Activated naive CD8-positive, alpha-beta T cell treated with anti-CD3 and anti-CD28 coated beads for 36 hours (primary cell): ENCODE measurements at regions not wholly inside any gene's neighbourhood (a gene's known extent, or its start where the extent isn't known, plus 50 kb on each side); places are given as distances from the start of the nearest gene placed in this dataset.

Source experiments
- DNase-seq: peaks from one replicate; pipeline ENCODE4 v3.0.0; 2021
- H3K27ac Mint-ChIP-seq: one replicate; pipeline ENCODE4 v1.8.0; 2022; ENCODE audit warnings: mild to moderate bottlenecking, moderate library complexity, mixed read lengths
- H3K27me3 Mint-ChIP-seq: one replicate; pipeline ENCODE4 v1.8.0; 2022; ENCODE audit warnings: mild to moderate bottlenecking, mixed read lengths
- H3K36me3 Mint-ChIP-seq: one replicate; pipeline ENCODE4 v1.8.0; 2021; ENCODE audit warnings: mild to moderate bottlenecking, mixed read lengths
- H3K4me1 Mint-ChIP-seq: one replicate; pipeline ENCODE4 v1.8.0; 2021; ENCODE audit warnings: mixed read lengths
- H3K4me3 Mint-ChIP-seq: one replicate; pipeline ENCODE4 v1.8.0; 2022; ENCODE audit warnings: mild to moderate bottlenecking, moderate library complexity, mixed read lengths
- H3K9me3 Mint-ChIP-seq: one replicate; pipeline ENCODE4 v1.8.0; 2022; ENCODE audit warnings: mixed read lengths

DNA sequence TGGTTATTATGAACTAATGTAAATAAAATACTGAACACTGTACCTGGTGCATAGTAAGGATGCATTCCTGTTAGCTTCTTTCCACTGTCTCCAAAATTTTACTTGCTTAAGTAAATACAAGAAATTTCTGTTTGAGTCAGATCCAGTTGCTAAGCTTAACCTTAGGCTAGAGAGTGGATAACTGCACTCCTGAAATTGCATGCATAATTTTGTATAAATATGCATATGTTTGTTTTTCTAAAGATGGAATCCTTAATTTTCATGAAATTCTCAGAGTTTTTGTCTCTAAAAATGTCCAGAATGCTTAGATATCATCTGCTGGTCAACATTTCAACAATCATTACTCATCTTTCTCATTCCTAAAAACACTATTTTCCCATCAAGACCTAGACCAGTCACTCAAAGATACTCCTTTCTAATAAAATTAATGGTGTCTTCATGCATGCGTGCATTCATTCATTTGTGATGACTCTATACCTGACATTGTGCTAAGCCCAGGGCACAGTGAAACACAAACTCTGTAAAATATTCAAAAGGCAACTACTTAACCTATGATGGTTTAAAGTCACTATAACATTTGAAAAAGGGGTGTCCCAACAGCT, 284.8 kb downstream of the SEC61B start:
- no peak for DNase-seq
- Mint-ChIP-seq H3K36me3 (no peaks in the 10 kb centered on the region), H3K9me3 (no peaks in the 10 kb centered on the region), H3K27ac (no peak overlapping the region), H3K4me3 (no peak overlapping the region), H3K4me1 (no peaks in the 10 kb centered on the region), H3K27me3 (no peaks in the 10 kb centered on the region)

DNA sequence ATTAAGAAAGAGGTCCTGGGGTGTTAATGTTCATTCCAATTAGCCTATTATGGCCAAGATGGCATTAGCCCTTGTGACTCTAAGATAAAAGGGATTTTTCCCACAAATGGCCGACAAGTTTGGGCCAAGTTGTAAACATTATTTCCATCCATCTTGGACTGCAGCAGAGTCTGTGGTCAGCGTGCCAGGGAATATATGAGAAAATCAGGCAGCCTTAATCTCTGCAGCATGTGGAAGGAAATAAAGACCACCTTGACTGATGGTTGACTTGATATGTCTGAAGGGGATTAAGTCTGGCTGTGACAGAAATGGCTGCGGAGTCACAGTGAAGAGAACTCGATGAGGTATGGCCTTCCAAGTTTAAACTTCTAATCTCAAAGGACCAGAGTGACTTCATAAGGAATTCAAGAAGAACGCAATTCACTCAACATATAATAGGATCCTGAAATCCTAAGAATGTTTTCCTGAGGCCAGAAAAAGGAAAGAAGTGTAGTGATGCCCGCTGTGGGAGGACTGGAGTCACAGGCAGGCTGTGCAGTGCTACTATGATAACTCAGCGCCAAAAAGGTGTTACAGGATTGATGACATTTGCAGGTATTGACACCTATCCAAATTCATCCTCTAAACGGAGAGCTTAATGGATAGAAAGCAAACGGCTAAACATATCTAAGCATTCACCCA, 287.1 kb downstream of the SEC61B start:
- no peak for DNase-seq
- no peak overlapping the region for H3K27ac Mint-ChIP-seq
- no peaks in the 10 kb centered on the region for H3K36me3 Mint-ChIP-seq
- no peak overlapping the region for H3K4me3 Mint-ChIP-seq
- no peaks in the 10 kb centered on the region for H3K9me3 Mint-ChIP-seq
- H3K27me3 Mint-ChIP-seq: no peaks in the 10 kb centered on the region
- peaks cover 7% of the 10 kb centered on the region for H3K4me1 Mint-ChIP-seq

DNA sequence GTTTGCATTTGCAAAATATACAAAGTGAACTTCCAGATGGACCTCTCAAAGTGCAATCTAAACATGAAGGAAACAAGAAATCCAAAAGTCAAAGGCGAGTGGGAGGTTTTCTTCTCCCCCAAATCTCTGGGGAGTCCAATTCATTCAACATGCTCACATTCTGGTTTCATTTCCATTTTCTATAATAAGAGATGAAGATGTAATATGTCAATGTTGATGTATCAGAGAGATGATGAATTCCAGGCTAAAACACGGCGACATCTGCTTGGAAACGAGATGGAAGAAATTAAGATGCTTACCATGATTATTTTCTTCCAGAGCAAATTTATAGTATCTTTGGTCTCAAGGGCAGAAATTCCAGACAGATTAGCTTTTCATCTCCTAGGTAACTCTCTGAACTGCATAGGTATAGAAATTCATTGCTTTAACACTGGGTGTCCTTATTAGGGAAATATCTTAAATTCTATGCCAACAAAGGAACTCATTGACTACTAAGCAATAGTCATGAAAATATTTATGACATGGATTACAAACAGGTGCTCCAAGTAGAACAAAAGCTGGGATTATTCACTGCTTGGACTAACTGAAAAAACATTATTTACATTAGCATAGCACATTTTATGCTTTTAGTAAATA, 287.9 kb downstream of the SEC61B start:
- Mint-ChIP-seq H3K4me3 (no peak overlapping the region), H3K9me3 (no peaks in the 10 kb centered on the region), H3K27ac (no peak overlapping the region), H3K4me1 (peaks cover 8% of the 10 kb centered on the region), H3K36me3 (no peaks in the 10 kb centered on the region), H3K27me3 (no peaks in the 10 kb centered on the region)
- no peak for DNase-seq

DNA sequence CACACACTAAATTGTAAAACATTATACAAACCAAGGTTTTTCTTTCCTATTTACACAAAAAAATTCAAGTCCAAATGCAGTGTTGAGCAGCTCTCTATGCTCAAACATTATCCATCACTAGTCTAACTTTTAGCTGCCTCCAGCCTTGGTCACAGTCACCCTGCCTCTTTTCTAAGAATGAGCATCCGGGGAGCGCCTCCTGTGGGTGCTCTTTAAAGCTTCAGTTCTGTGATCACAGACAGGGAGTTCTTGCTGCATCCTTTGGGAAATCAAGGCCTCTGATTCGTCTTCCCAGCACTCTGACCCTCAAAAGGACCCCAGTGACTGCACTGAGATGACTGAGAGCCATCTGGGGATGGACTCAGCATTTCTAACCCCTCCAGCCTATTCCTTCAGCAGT, 289.6 kb downstream of the SEC61B start:
- no peaks in the 10 kb centered on the region for H3K27me3 Mint-ChIP-seq
- H3K9me3 Mint-ChIP-seq: no peaks in the 10 kb centered on the region
- no peak for DNase-seq
- no peak overlapping the region for H3K4me3 Mint-ChIP-seq
- H3K27ac Mint-ChIP-seq: no peak overlapping the region
- H3K36me3 Mint-ChIP-seq: no peaks in the 10 kb centered on the region
- H3K4me1 Mint-ChIP-seq: peaks cover 13% of the 10 kb centered on the region

DNA sequence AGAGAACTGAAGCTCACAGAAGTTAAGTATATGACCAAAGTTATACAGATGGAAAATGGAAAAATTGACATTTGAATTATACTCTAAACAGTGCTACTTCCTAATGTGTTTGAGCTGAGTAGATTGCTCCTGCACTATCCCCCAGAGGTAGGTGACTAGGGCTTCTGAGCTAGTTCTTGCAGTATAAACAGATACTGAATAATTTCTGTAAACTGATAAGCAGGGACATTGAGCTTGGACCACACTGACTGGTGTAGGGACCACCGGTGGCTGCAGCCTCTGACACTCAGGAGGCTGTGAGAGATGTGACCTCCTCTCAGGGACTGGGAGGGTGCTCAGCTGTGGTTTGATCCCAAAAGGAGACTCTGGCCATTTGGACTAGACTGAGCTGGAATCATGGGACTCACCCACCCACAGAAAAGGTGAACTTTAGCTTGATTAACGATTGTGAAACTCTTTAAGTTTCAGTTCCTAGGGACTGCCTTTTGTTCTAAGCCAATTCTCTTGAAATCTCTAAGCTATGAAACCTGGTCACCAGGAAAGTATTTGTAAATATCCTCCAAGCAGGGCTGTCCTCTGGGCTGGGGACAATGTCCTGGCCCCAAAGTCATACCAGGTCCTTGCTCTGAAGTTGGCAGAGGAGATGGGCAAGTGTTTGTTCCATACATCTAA, 291.5 kb downstream of the SEC61B start:
- no peaks in the 10 kb centered on the region for H3K9me3 Mint-ChIP-seq
- no peak for DNase-seq
- no peak overlapping the region for H3K27ac Mint-ChIP-seq
- no peaks in the 10 kb centered on the region for H3K27me3 Mint-ChIP-seq
- no peaks in the 10 kb centered on the region for H3K36me3 Mint-ChIP-seq
- H3K4me3 Mint-ChIP-seq: no peak overlapping the region
- H3K4me1 Mint-ChIP-seq: peaks cover 15% of the 10 kb centered on the region

DNA sequence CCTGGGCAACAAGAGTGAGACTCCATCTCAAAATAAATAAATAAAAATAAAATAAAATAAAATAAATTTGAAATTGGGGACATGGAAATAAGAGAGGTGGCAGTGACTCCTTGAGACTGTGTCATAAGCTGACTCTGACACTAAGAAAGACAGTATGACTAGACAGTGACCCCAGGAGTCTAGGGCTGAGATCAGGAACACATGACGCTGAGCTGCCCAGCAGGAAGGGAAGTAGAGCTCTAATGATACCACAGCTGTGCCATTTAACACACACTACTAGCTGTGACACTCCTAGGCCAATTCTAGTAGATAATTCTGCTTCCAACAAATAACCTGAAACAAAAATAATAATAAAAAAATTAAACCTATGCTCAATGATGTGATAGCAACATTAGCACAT, 293.0 kb downstream of the SEC61B start:
- H3K9me3 Mint-ChIP-seq: no peaks in the 10 kb centered on the region
- peaks cover 15% of the 10 kb centered on the region for H3K4me1 Mint-ChIP-seq
- H3K4me3 Mint-ChIP-seq: no peak overlapping the region

DNA sequence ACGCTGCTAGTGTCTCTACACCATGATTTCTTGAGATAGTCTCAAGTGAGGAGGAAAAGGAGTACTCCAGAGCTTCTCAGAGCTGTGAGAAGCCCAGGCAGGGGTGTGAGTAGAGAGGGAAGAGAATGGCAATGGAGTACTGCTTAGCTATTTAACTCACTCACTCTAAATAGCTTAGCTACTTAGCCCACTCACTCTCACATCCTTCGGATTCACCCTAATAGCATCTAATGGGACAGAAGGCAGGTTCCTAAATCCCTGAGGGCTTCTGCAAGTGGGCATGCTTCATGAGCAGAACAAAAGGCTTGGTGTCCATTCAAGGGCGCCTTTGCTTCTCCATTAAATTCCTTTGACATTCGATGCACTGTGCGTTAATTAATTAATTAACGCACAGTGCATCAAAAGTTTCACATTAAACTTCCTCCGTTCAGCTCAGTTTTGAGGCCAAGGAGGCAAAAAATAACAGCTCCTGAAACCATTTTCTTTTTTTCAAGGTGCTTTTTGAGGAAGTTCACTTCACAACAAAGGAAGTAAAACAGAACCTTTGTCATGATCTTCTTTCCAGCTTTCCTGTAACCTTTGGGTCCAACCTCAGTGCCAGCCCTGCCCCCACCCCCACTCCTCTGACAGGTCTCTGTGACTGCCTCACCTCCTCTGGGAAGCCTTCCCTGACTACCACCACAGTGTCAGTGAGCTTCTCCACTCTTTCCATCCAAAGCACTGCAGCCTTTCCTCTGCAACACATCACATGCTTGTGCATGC, 294.0 kb downstream of the SEC61B start:
- no peak for DNase-seq
- Mint-ChIP-seq H3K4me3 (no peak overlapping the region), H3K36me3 (no peaks in the 10 kb centered on the region), H3K27ac (no peak overlapping the region), H3K4me1 (peaks cover 15% of the 10 kb centered on the region), H3K27me3 (peaks cover 7% of the 10 kb centered on the region), H3K9me3 (no peaks in the 10 kb centered on the region)

More for the DNA sequence above, 293.0 kb downstream of the SEC61B start:
- no peak for DNase-seq
- Mint-ChIP-seq H3K27me3 (peaks cover 3% of the 10 kb centered on the region), H3K36me3 (no peaks in the 10 kb centered on the region), H3K27ac (no peak overlapping the region)

DNA sequence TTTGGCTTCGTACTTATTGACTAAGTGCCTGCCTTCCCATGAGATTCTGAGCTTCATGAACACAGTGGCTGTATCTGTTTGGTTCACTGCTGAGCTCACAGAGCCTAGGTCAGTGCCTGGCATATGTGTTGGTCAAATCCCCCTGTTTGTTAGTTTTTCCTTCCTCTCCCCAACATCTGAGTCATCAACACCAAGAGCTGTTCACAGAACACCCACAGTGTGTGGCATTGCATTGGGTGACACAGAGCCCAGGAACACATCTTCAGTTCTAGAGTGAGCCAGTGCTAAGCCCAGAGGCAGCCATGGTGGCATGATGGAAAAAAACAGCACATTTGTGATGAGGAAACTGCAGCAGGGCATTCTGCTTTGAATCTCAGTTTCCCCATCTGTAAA, 294.6 kb downstream of the SEC61B start:
- no peak overlapping the region for H3K4me3 Mint-ChIP-seq
- peak; percentile 9 for DNase-seq
- peaks cover 7% of the 10 kb centered on the region for H3K27me3 Mint-ChIP-seq
- no peak overlapping the region for H3K27ac Mint-ChIP-seq
- no peaks in the 10 kb centered on the region for H3K9me3 Mint-ChIP-seq
- peaks cover 15% of the 10 kb centered on the region for H3K4me1 Mint-ChIP-seq
- H3K36me3 Mint-ChIP-seq: no peaks in the 10 kb centered on the region

DNA sequence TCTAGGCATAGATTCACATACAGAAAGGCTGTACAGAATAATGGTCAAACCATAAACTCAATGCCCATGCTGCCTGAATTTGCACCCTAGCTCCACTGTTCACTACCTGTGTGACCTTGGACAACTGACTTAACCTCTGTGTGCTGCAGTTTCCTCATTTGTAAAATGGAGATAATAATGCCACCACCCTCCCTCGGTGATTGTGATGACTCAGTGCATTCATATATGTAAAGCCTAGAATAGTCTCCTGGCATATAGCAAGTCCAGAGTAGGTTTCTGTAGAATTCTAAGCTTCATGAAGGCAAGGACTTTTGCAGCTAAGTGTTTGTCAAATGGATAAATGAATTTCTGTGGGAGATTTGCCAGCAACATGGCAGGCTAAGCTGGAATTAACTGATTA, 297.8 kb upstream of the NR4A3 start:
- DNase-seq: no peak
- H3K36me3 Mint-ChIP-seq: no peaks in the 10 kb centered on the region
- no peak overlapping the region for H3K4me3 Mint-ChIP-seq
- H3K4me1 Mint-ChIP-seq: peaks cover 3% of the 10 kb centered on the region
- peaks cover 19% of the 10 kb centered on the region for H3K27me3 Mint-ChIP-seq
- H3K27ac Mint-ChIP-seq: no peak overlapping the region
- H3K9me3 Mint-ChIP-seq: no peaks in the 10 kb centered on the region

DNA sequence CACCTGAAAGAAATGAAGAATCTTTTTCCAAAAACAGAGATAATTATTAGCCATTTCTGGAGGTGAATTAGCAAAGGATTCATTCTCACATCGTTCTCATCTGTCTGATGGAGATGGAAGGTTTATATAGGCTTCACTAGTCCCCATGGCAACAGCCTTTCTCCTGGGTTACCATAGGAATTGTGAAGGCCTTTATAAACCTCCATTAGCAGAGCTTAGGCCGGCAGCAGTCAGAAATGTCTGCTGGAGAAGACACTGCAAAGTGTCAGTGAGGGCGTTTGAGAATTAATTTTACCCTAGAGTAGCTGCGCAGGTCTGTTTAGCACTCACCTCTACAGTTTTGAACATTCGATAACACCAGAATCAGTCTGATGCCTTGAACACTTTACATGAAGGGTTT, 290.4 kb upstream of the NR4A3 start:
- H3K4me3 Mint-ChIP-seq: no peak overlapping the region
- H3K4me1 Mint-ChIP-seq: peaks cover 3% of the 10 kb centered on the region
- H3K27ac Mint-ChIP-seq: no peak overlapping the region
- no peak for DNase-seq
- H3K36me3 Mint-ChIP-seq: no peaks in the 10 kb centered on the region
- H3K9me3 Mint-ChIP-seq: no peaks in the 10 kb centered on the region
- H3K27me3 Mint-ChIP-seq: peaks cover 8% of the 10 kb centered on the region

DNA sequence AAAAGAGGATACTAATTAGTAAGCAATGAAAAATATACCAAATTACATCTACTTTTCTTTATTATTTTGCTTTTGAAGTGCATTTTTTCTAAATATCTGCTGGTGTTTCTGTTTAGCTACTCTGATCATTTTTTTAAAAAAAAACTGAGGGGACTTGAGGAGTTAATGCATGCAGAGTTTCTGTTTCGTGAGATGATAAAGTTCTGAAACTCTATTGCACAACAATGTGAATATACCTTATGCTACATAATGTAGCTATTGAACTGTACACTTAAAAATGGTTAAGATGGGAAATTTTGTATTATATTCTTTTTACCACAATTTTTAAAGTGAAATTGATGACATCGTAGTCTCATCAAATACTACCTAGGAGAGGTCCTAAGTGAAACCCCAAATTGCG, 288.3 kb upstream of the NR4A3 start:
- Mint-ChIP-seq H3K4me1 (no peaks in the 10 kb centered on the region), H3K9me3 (no peaks in the 10 kb centered on the region), H3K36me3 (no peaks in the 10 kb centered on the region), H3K4me3 (no peak overlapping the region), H3K27me3 (peaks cover 10% of the 10 kb centered on the region), H3K27ac (no peak overlapping the region)
- DNase-seq: no peak

DNA sequence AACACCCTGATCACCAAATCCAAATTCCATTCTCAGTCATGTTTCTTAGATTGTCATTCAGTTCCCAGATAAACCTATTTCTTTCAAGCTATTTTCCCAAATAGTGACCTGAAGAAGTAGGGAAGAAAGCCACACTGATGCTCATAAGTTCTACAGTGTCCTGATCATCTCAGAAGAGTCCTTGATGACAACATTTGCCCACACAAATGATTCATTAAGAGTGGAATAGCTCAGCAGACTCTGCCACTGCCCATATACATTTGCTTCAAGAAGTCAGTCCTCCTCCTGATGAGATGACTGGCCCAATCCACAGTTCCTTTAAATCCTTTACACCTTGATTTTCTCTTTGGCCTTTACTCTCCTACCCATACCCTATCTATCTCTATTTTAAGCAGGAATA, 283.7 kb upstream of the NR4A3 start:
- no peaks in the 10 kb centered on the region for H3K36me3 Mint-ChIP-seq
- H3K27me3 Mint-ChIP-seq: peaks cover 7% of the 10 kb centered on the region
- H3K4me3 Mint-ChIP-seq: no peak overlapping the region
- no peaks in the 10 kb centered on the region for H3K4me1 Mint-ChIP-seq
- no peaks in the 10 kb centered on the region for H3K9me3 Mint-ChIP-seq
- H3K27ac Mint-ChIP-seq: no peak overlapping the region
- no peak for DNase-seq

DNA sequence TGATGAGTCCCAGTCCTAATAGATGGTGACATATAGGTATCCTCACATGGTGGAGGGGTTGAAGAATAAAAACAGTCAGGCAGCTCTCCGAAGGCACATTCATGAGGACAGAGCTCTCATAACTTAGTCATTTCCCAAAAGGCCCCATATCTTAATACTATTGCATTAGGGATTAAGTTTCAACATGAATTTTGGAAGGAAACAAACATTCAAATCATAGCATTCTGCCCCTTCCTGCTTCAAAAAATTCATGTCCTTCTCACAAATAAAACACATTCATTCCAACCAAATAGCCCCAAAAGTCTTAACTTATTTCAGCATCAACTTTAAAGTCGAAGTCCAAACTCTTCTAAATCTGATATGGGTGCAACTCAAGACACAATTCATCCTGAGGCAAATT, 277.2 kb upstream of the NR4A3 start:
- no peaks in the 10 kb centered on the region for H3K4me1 Mint-ChIP-seq
- H3K9me3 Mint-ChIP-seq: no peaks in the 10 kb centered on the region
- peaks cover 7% of the 10 kb centered on the region for H3K27me3 Mint-ChIP-seq
- no peak overlapping the region for H3K4me3 Mint-ChIP-seq
- no peaks in the 10 kb centered on the region for H3K36me3 Mint-ChIP-seq
- no peak overlapping the region for H3K27ac Mint-ChIP-seq
- DNase-seq: no peak

DNA sequence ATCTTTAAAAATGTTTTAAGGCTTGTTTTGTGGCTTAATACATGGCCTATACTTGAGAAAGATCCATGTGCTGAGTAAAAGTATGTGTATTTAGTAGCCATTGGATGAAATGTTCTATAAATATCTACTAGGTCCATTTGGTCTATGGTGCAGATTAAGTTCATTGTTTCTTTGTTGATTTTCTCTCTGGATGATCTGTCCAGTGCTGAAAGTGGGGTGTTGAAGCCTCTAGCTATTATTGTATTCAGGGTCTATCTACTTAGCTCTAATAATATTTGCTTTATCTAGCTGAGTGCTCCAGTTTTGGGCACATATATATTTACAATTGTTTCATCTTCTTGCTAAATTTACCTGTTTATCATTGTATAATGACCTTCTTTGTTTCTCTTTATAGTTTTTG, 272.2 kb upstream of the NR4A3 start:
- H3K4me1 Mint-ChIP-seq: no peaks in the 10 kb centered on the region
- H3K4me3 Mint-ChIP-seq: no peak overlapping the region
- no peak overlapping the region for H3K27ac Mint-ChIP-seq
- H3K9me3 Mint-ChIP-seq: peaks cover 15% of the 10 kb centered on the region
- DNase-seq: no peak
- H3K27me3 Mint-ChIP-seq: peaks cover 42% of the 10 kb centered on the region
- peaks cover 5% of the 10 kb centered on the region for H3K36me3 Mint-ChIP-seq

DNA sequence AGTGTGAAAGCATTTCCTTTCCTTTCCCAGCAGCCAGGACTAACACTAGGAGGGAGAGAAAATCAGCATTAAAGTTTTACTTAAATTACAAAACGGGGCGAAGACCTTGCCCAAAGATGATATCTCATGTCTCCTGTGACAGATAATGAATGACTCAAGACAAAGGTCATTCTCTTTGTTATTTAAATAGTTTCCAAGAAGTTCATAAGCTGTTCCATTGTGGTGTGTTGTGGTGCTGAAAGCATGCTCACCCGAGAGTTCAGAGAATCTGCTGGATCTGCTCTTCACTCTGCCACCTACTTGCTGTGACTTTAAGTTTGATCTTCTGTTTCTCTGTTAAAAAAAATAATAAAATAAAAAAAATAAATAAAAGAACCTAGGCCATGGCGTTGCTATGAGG, 265.9 kb upstream of the NR4A3 start:
- Mint-ChIP-seq H3K4me3 (no peak overlapping the region), H3K27ac (no peak overlapping the region), H3K9me3 (peaks cover 16% of the 10 kb centered on the region), H3K27me3 (peaks cover 32% of the 10 kb centered on the region), H3K4me1 (no peaks in the 10 kb centered on the region), H3K36me3 (peaks cover 4% of the 10 kb centered on the region)
- no peak for DNase-seq
